WTC11 (cell line): ENCODE measurements at regions not wholly inside any gene's neighbourhood (a gene's known extent, or its start where the extent isn't known, plus 50 kb on each side); places are given as distances from the start of the nearest gene placed in this dataset.

Experiments used
- CTCF ChIP-seq: fragments of 200-600 bp; IDR thresholded peaks from 2 replicates; pipeline ENCODE4 v1.8.0; 2022; ENCODE audit warnings: antibody characterized with exemption
- MAX ChIP-seq: sonication (generic); formaldehyde crosslinking; IDR thresholded peaks from 2 replicates; pipeline ENCODE4 v1.8.0; 2022; ENCODE audit warnings: mild to moderate bottlenecking, missing genetic modification reagents
- NR2C2 ChIP-seq: sonication (generic); formaldehyde crosslinking; IDR thresholded peaks from 2 replicates; pipeline ENCODE4 v1.8.0; 2022; ENCODE audit warnings: mild to moderate bottlenecking, missing genetic modification reagents
- ZNF138 ChIP-seq: sonication (generic); formaldehyde crosslinking; conservative IDR thresholded peaks from 2 replicates; pipeline ENCODE4 v1.8.1; 2022; ENCODE audit warnings: mild to moderate bottlenecking, moderate library complexity, missing genetic modification reagents

- TF ChIP-seq NR2C2 (no peak), CTCF (no peak), MAX (CRISPR knock-in tag) (no peak), ZNF138 (CRISPR knock-in tag) (no peak)
Measured at GRCh38 chr4:62495032-62495431, 1294.9 kb downstream of the ADGRL3 start.
